ENCODE measurements at regions not wholly inside any gene's neighbourhood (a gene's known extent, or its start where the extent isn't known, plus 50 kb on each side); places are given as distances from the start of the nearest gene placed in this dataset.

GRCh38 chr1:192862271-192862670, 53.4 kb downstream of the RGS2 start:
- no peak overlapping the region for H3K4me3 ChIP-seq (ENCODE audit: low read depth, low read length)
- no peak for TF ChIP-seq CTCF (IDR thresholded peaks at IDR 0.05; ENCODE audit: insufficient read depth, low read depth, low read length, missing control alignments)
- no peak for DNase-seq (ENCODE audit: low read depth)

- TF ChIP-seq CTCF (IDR thresholded peaks at IDR 0.05; ENCODE audit: insufficient read depth, low read depth, low read length, missing control alignments), result no peak
- H3K4me3 ChIP-seq (ENCODE audit: low read depth, low read length), result no peak overlapping the region
- no peak for DNase-seq (ENCODE audit: low read depth)
Measured at GRCh38 chr1:192866241-192866868, 57.5 kb downstream of the RGS2 start.

- no peak for DNase-seq (ENCODE audit: low read depth)
- TF ChIP-seq CTCF (IDR thresholded peaks at IDR 0.05; ENCODE audit: insufficient read depth, low read depth, low read length, missing control alignments), result no peak
Measured at GRCh38 chr1:192867180-192867579, 58.3 kb downstream of the RGS2 start.

GRCh38 chr1:192869308-192869940, 60.6 kb downstream of the RGS2 start:
- DNase-seq (ENCODE audit: low read depth), result no peak
- H3K4me3 ChIP-seq (ENCODE audit: low read depth, low read length), result no peak overlapping the region
- TF ChIP-seq CTCF (IDR thresholded peaks at IDR 0.05; ENCODE audit: insufficient read depth, low read depth, low read length, missing control alignments), result no peak

More at GRCh38 chr1:192867180-192867579, 58.3 kb downstream of the RGS2 start:
- H3K4me3 ChIP-seq (ENCODE audit: low read depth, low read length), result no peak overlapping the region

GRCh38 chr1:192872010-192872409, 63.2 kb downstream of the RGS2 start:
- TF ChIP-seq CTCF (IDR thresholded peaks at IDR 0.05; ENCODE audit: insufficient read depth, low read depth, low read length, missing control alignments), result no peak
- H3K4me3 ChIP-seq (ENCODE audit: low read depth, low read length), result no peak overlapping the region
- no peak for DNase-seq (ENCODE audit: low read depth)

GRCh38 chr1:192873836-192874235, 65.0 kb downstream of the RGS2 start:
- no peak for TF ChIP-seq CTCF (IDR thresholded peaks at IDR 0.05; ENCODE audit: insufficient read depth, low read depth, low read length, missing control alignments)
- H3K4me3 ChIP-seq (ENCODE audit: low read depth, low read length), result no peak overlapping the region
- no peak for DNase-seq (ENCODE audit: low read depth)

GRCh38 chr1:192876633-192877032, 67.8 kb downstream of the RGS2 start:
- TF ChIP-seq CTCF (IDR thresholded peaks at IDR 0.05; ENCODE audit: insufficient read depth, low read depth, low read length, missing control alignments), result no peak
- no peak overlapping the region for H3K4me3 ChIP-seq (ENCODE audit: low read depth, low read length)
- DNase-seq (ENCODE audit: low read depth), result no peak

Data from GM12865 (cell line).